BE2C (cell line): ENCODE measurements at regions not wholly inside any gene's neighbourhood (a gene's known extent, or its start where the extent isn't known, plus 50 kb on each side); places are given as distances from the start of the nearest gene placed in this dataset.

Experiments used
- DNase-seq: peaks from one replicate; pipeline ENCODE4 v3.0.0-alpha.2; 2020
- H3K27me3 ChIP-seq: fragments of 250-450 bp; sonication (Bioruptor Pico); 2 replicates; pipeline ENCODE4 v1.5.1; 2020; ENCODE audit warnings: mild to moderate bottlenecking
- H3K36me3 ChIP-seq: fragments of 250-450 bp; sonication (Bioruptor Pico); 2 replicates; pipeline ENCODE4 v1.5.1; 2020; ENCODE audit warnings: mild to moderate bottlenecking
- H3K4me1 ChIP-seq: fragments of 250-450 bp; sonication (Bioruptor Pico); 2 replicates; pipeline ENCODE4 v1.5.1; 2020
- H3K4me3 ChIP-seq: 2 replicates; pipeline ENCODE4 v1.5.1; 2011; ENCODE audit warnings: low read depth, low read length
- H3K9me3 ChIP-seq: fragments of 250-450 bp; sonication (Bioruptor Pico); 2 replicates; pipeline ENCODE4 v1.5.1; 2020
- TF ChIP-seq, protein P1 (sequence below): IDR thresholded peaks from 2 replicates; pipeline ENCODE4 v1.5.1; 2012; ENCODE audit warnings: mild to moderate bottlenecking, low read depth, low read length

DNA sequence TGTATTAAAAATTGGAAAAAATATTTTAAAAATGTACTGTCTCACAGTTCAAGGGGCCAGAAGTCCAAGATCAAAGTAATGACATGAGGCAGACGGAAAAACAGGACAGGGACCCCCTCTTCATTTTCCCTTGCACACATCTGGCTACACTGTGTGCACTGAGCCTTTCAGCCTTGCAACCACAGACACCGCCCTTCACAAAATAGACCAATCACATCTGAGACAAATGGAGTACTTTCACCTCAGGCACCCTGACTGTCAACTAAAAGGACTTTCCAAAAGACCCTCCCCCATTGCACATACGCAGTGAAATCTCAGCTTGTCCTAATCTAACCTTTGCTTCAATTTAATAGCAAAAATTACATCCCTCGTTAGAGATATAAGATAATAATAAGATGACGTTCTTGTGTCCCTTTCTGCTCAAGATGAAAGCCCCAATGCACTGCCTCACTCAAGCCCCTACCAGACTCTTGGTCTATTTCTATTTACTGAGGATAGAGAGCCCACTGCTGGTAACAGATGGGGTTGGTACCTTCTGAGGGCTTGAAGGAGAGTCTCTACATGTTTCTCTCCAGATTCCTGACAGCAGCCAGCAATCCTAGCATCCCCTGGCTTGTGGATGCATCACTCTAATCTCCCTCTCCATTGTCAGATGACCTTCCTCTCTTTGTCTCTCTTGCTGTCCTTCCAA is 514.8 kb upstream of the ADAMTS16 start:
- Histone ChIP-seq H3K27me3 (no peaks in the 10 kb centered on the region), H3K36me3 (no peaks in the 10 kb centered on the region), H3K4me3 (no peak overlapping the region), H3K9me3 (no peaks in the 10 kb centered on the region), H3K4me1 (no peaks in the 10 kb centered on the region)
- no peak for DNase-seq
- TF ChIP-seq, protein P1, sequence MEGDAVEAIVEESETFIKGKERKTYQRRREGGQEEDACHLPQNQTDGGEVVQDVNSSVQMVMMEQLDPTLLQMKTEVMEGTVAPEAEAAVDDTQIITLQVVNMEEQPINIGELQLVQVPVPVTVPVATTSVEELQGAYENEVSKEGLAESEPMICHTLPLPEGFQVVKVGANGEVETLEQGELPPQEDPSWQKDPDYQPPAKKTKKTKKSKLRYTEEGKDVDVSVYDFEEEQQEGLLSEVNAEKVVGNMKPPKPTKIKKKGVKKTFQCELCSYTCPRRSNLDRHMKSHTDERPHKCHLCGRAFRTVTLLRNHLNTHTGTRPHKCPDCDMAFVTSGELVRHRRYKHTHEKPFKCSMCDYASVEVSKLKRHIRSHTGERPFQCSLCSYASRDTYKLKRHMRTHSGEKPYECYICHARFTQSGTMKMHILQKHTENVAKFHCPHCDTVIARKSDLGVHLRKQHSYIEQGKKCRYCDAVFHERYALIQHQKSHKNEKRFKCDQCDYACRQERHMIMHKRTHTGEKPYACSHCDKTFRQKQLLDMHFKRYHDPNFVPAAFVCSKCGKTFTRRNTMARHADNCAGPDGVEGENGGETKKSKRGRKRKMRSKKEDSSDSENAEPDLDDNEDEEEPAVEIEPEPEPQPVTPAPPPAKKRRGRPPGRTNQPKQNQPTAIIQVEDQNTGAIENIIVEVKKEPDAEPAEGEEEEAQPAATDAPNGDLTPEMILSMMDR: no peak

DNA sequence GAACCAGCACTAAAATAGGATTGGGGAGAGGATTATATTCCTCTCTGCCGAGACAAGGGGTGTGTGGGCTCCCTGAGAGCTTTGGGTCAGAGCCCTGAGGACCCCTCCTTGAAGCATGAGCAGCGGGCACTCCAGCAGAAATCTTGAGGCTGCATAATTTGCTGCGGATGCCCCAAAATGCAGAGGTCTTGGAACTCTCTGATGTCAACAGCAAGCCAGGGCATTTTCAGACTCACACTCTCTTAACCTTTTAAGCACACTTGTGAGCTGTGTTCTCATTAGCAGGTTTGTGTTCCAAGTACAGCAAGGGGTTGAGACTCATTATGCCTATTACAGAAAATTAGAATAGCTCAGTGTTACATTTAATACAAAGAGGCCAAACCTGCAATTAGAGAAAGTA is 513.0 kb upstream of the ADAMTS16 start:
- Histone ChIP-seq H3K9me3 (no peaks in the 10 kb centered on the region; the same call in 1 of the 2 replicates), H3K4me1 (no peaks in the 10 kb centered on the region), H3K27me3 (no peaks in the 10 kb centered on the region), H3K36me3 (no peaks in the 10 kb centered on the region), H3K4me3 (no peak overlapping the region)
- no peak for DNase-seq
- TF ChIP-seq, protein P1: no peak

DNA sequence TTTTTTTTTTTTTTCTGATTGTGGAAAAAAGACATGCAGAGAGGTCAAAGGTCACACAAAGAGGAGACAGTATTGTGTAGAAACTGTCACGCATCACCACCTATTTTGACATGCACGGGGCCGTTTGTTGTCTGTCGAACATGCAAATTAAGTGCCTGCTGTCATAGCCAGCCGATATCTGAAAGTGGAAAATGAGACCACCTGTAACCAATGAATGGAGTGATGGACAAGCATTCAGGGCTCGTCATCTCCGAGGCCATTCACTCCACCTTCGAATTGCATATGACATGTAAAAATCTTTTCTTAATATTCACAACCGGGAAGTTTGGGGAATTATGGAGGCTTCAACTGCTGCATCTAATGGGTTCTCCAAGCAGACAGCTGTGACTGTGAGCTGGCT is 512.2 kb upstream of the ADAMTS16 start:
- no peak overlapping the region for H3K4me3 ChIP-seq
- no peaks in the 10 kb centered on the region for H3K4me1 ChIP-seq
- no peaks in the 10 kb centered on the region; the same call in 1 of the 2 replicates for H3K9me3 ChIP-seq
- TF ChIP-seq, protein P1: no peak
- DNase-seq: no peak
- no peaks in the 10 kb centered on the region for H3K27me3 ChIP-seq
- no peaks in the 10 kb centered on the region for H3K36me3 ChIP-seq

DNA sequence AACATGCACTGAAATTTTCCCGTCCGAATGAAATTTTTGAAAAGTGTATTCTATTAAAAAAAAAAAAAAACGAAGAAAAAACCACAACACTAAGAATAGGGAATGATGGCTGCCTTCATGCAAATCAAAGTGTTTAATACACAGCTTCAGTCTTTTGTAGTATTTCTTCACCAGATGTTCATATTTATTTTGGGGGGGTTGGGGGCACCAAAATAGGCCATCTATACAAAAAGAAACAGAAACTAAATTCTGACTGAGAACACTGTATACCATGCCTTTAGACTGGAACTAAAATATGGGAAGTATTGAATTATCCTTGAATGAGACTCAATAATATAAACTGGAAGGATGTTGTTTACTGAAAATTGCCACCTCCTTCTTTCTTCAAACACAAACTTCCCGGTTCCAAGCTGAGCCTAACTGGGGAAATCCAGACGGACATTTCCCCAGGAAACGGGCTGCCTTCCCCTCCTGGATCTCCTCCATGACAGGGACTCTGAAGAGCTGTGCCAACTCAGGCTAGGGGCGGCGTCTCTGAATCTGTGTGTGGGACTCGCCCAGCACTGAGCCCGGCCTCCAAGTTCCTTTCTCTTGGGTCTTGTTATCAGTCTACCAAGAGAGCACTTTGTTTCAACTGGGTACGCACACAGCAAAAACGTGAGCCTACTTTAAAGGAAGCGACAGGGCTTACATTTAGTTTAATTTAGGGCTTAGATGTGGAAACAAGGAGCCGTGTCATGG is 511.3 kb upstream of the ADAMTS16 start:
- H3K27me3 ChIP-seq: no peaks in the 10 kb centered on the region
- DNase-seq: no peak

DNA sequence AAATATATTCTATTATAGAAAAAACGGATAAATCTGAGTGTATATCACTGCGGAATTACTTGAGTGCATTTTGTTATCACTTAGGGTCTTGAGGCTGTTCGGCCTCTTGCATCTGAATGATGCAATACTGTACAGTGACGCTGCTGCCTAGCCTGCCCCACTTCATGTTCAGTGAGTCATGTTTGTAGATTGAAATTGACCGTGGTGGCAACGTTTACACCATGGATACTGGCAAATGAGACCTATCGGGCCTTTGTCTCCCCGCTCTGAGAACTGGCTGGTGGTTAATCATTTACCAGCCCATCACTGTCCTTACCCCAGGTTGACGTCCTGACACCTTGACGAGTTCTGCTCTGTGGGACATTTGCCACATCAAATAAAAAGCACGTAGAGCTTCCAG is 510.1 kb upstream of the ADAMTS16 start:
- TF ChIP-seq, protein P1: no peak
- no peak for DNase-seq
- no peak overlapping the region for H3K4me3 ChIP-seq

More for the DNA sequence above, 511.3 kb upstream of the ADAMTS16 start:
- TF ChIP-seq, protein P1: no peak
- Histone ChIP-seq H3K9me3 (no peaks in the 10 kb centered on the region; the same call in 1 of the 2 replicates), H3K4me3 (no peak overlapping the region), H3K36me3 (no peaks in the 10 kb centered on the region), H3K4me1 (no peaks in the 10 kb centered on the region)

DNA sequence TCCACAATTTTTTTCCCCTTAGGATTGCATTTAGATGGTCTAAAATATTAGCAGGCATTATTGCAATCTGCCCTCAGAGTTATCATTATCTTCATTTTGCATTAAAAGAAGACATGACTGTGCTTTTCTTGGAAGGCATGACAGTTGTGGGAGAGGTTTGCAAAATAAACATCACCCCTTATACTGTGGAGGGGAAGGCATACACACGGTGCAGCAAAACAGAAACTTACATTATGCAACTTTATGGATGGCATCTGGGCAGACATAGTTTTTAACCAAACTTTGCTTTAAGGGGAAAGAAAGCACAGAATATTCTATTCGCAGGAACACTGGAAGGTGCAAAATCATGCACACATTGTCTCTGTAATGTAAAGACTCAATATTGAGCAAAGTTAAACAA is 505.8 kb upstream of the ADAMTS16 start:
- Histone ChIP-seq H3K4me1 (no peaks in the 10 kb centered on the region), H3K27me3 (no peaks in the 10 kb centered on the region), H3K9me3 (no peaks in the 10 kb centered on the region; the same call in 1 of the 2 replicates), H3K36me3 (no peaks in the 10 kb centered on the region), H3K4me3 (no peak overlapping the region)
- TF ChIP-seq, protein P1: no peak
- DNase-seq: no peak

More for the DNA sequence above, 510.1 kb upstream of the ADAMTS16 start:
- no peaks in the 10 kb centered on the region for H3K36me3 ChIP-seq
- no peaks in the 10 kb centered on the region; the same call in 1 of the 2 replicates for H3K9me3 ChIP-seq
- H3K4me1 ChIP-seq: no peaks in the 10 kb centered on the region
- H3K27me3 ChIP-seq: no peaks in the 10 kb centered on the region
